GM13977 (cell line): ENCODE measurements at regions not wholly inside any gene's neighbourhood (a gene's known extent, or its start where the extent isn't known, plus 50 kb on each side); places are given as distances from the start of the nearest gene placed in this dataset.

ENCODE experiments used
- DNase-seq: peaks from one replicate; pipeline ENCODE4 v3.0.0; 2012; ENCODE audit warnings: low spot score
- in situ Hi-C: fragments of 300-500 bp; cut with MboI; formaldehyde crosslinking; loops from one replicate; pipeline ENCODE4 v1.12.0; 2022; ENCODE audit warnings: low sequenced_read_pairs, low pct_unique_long_range_greater_than_20kb, mixed read lengths, inconsistent platforms; ENCODE audit not compliant: unreplicated experiment
- TF ChIP-seq, protein P1 (sequence below): IDR thresholded peaks from 2 replicates; pipeline ENCODE4 v1.5.1; 2012; ENCODE audit warnings: mild to moderate bottlenecking, control low read depth; ENCODE audit not compliant: insufficient read depth; ENCODE audit errors: extremely low read depth, missing control alignments

DNA sequence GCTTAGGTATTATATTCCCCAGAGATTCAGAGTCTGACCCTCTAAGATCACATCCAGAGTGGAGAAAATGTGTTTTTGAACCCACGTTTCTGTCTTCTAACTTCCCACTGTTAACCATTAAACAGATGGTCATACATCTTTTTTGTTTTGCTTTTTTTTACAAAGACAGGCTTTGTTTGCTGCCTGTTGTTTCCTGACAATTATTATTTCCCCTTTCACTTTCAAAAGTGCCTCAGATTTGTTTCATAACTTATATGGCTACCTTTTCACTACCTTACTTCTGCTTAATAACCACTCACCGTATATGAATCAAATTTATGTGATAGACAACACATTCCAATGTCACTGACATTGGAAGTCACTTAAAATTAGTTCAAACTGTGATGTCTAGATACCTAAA is 142.2 kb downstream of the HS3ST1 start:
- DNase-seq = no peak
- TF ChIP-seq, protein P1, sequence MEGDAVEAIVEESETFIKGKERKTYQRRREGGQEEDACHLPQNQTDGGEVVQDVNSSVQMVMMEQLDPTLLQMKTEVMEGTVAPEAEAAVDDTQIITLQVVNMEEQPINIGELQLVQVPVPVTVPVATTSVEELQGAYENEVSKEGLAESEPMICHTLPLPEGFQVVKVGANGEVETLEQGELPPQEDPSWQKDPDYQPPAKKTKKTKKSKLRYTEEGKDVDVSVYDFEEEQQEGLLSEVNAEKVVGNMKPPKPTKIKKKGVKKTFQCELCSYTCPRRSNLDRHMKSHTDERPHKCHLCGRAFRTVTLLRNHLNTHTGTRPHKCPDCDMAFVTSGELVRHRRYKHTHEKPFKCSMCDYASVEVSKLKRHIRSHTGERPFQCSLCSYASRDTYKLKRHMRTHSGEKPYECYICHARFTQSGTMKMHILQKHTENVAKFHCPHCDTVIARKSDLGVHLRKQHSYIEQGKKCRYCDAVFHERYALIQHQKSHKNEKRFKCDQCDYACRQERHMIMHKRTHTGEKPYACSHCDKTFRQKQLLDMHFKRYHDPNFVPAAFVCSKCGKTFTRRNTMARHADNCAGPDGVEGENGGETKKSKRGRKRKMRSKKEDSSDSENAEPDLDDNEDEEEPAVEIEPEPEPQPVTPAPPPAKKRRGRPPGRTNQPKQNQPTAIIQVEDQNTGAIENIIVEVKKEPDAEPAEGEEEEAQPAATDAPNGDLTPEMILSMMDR = no peak
- in situ Hi-C loops = no loop called here

DNA sequence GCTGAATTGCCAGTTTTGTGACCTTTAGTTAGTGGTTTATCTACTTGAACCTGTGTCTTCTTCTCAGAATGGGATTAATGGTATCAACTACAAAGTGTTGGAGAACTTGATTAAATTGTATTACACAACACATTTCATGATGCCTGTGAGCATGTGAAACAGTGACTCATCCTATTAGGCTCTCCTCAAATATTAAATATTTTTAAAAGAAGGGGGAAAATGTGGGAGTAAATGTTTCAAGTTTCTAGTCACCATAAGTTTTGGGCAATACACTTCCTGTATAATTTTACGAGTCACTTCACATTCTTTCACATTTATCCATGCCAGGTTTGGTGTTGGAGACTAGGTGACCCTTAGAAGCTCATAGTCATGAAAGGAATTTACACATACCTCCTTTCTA is 147.0 kb downstream of the HS3ST1 start:
- DNase-seq = no peak
- in situ Hi-C loops = no loop called here
- TF ChIP-seq, protein P1 = no peak

DNA sequence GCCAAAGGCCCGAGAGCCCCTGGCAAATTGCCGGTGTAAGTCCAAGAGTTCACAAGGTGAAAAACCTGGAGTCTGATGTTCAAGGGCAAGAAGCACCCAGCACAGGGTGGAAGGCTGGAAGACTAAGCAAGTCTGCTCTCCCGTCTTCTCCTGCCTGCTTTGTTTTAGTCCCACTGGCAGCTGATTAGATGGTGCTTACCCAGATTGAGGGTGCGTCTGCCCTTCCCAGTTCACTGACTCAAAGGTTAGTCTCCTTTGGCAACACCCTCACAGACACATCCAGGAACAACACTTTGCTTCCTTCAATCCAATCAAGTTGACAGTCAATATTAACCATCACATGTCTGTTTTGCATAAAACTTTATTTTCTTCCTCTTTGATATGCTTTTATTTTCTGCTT is 157.4 kb downstream of the HS3ST1 start:
- TF ChIP-seq, protein P1 = no peak
- DNase-seq = no peak
- in situ Hi-C loops = no loop called here

- in situ Hi-C loops = no loop called here
- DNase-seq = no peak
- TF ChIP-seq, protein P1 = no peak
Measured at GRCh38 chr4:11268149-11268548, 160.5 kb downstream of the HS3ST1 start.

- in situ Hi-C loops = no loop called here
- DNase-seq = no peak
Measured at GRCh38 chr4:11264841-11265240, 163.9 kb downstream of the HS3ST1 start.

GRCh38 chr4:11264346-11264745 is 164.3 kb downstream of the HS3ST1 start:
- in situ Hi-C loops = no loop called here
- DNase-seq = no peak
- TF ChIP-seq, protein P1 = no peak

More at GRCh38 chr4:11264841-11265240, 163.9 kb downstream of the HS3ST1 start:
- TF ChIP-seq, protein P1 = no peak

GRCh38 chr4:11263208-11263607 is 165.5 kb downstream of the HS3ST1 start:
- TF ChIP-seq, protein P1 = no peak
- in situ Hi-C loops = no loop called here
- DNase-seq = no peak
